Chondrocyte (in vitro differentiated cells): ENCODE measurements at regions not wholly inside any gene's neighbourhood (a gene's known extent, or its start where the extent isn't known, plus 50 kb on each side); places are given as distances from the start of the nearest gene placed in this dataset.

Experiments used
- DNase-seq: peaks from one replicate; pipeline ENCODE4 v3.0.0; 2021; ENCODE audit warnings: mixed read lengths, low spot score
- H3K27ac Mint-ChIP-seq: one replicate; pipeline ENCODE4 v1.8.0; 2021; ENCODE audit warnings: mild to moderate bottlenecking, moderate library complexity, mixed read lengths; ENCODE audit not compliant: unreplicated experiment
- H3K27me3 Mint-ChIP-seq: 2 replicates; pipeline ENCODE4 v1.8.0; 2021; ENCODE audit warnings: low read depth, mixed read lengths
- H3K36me3 Mint-ChIP-seq: 2 replicates; pipeline ENCODE4 v1.8.0; 2021; ENCODE audit warnings: low read depth, mixed read lengths
- H3K4me1 Mint-ChIP-seq: 2 replicates; pipeline ENCODE4 v1.8.0; 2021; ENCODE audit warnings: low read depth, mild to moderate bottlenecking, mixed read lengths
- H3K4me3 Mint-ChIP-seq: one replicate; pipeline ENCODE4 v1.8.0; 2021; ENCODE audit warnings: mild to moderate bottlenecking, moderate library complexity, mixed read lengths; ENCODE audit not compliant: unreplicated experiment
- H3K9me3 Mint-ChIP-seq: 2 replicates; pipeline ENCODE4 v1.8.0; 2021; ENCODE audit warnings: low read depth, mixed read lengths
- TF ChIP-seq, protein P1 (sequence below): fragments of 200-600 bp; sonication (generic); IDR thresholded peaks from 2 replicates; pipeline ENCODE4 v1.5.0; 2021; ENCODE audit warnings: antibody characterized with exemption, mild to moderate bottlenecking, moderate library complexity

DNA sequence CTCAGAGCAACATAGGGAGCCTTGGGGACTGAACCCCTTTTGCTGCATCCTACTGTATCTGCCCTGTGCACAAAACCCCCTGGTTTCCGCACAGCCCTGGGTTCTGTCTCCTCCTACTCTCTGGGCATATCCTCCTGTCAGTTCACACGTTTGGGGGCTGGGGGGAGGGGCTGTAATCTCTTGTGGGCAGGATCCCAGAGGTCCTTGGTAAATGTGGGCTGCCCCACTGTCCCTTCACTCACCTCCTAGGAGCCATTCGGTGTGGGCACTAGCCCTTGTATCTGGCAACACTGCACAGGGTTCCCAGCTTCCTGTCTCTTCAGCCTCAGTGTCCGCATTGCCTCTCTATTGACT, 271.8 kb upstream of the DMAC1 start:
- Mint-ChIP-seq H3K4me1 (no peaks in the 10 kb centered on the region), H3K27me3 (peaks cover 5% of the 10 kb centered on the region), H3K4me3 (no peak overlapping the region), H3K9me3 (peaks cover 9% of the 10 kb centered on the region), H3K27ac (no peak overlapping the region), H3K36me3 (no peaks in the 10 kb centered on the region)
- TF ChIP-seq, protein P1, sequence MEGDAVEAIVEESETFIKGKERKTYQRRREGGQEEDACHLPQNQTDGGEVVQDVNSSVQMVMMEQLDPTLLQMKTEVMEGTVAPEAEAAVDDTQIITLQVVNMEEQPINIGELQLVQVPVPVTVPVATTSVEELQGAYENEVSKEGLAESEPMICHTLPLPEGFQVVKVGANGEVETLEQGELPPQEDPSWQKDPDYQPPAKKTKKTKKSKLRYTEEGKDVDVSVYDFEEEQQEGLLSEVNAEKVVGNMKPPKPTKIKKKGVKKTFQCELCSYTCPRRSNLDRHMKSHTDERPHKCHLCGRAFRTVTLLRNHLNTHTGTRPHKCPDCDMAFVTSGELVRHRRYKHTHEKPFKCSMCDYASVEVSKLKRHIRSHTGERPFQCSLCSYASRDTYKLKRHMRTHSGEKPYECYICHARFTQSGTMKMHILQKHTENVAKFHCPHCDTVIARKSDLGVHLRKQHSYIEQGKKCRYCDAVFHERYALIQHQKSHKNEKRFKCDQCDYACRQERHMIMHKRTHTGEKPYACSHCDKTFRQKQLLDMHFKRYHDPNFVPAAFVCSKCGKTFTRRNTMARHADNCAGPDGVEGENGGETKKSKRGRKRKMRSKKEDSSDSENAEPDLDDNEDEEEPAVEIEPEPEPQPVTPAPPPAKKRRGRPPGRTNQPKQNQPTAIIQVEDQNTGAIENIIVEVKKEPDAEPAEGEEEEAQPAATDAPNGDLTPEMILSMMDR: no peak
- no peak for DNase-seq

DNA sequence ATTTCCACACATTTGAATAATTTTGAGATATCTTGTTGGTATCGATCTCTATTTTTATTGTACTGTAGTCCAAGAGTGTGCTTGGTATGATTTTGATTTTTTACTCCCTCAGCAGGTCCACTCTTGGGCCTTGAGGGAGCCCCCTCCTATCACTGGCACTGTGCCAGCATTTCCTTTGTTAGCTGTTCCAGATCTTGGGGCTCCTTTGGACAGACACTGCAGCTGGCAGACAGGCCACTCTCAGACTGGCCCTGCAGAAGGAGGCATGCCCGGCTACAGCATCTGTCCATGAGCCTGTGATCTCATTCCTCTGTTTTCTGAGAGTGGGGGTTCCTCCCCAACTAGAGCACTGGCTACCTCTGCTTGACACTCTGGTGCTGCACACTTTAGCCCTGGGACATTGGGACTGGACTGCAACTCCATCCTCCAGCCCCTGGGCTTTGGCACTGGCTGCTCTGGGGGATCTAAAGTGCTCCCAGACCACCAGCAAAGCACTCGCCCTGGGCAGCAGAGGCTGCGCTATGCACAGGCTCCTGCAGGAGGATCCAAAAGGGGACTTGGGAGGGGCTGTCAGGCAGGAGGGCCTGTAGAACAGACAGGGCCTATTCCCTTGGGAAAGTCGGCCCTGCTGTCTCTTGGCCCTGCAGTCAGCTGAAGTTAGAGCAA, 271.3 kb upstream of the DMAC1 start:
- TF ChIP-seq, protein P1: no peak
- no peak for DNase-seq
- no peaks in the 10 kb centered on the region for H3K36me3 Mint-ChIP-seq
- peaks cover 5% of the 10 kb centered on the region for H3K27me3 Mint-ChIP-seq
- no peak overlapping the region for H3K4me3 Mint-ChIP-seq
- peaks cover 9% of the 10 kb centered on the region for H3K9me3 Mint-ChIP-seq
- H3K4me1 Mint-ChIP-seq: no peaks in the 10 kb centered on the region
- no peak overlapping the region for H3K27ac Mint-ChIP-seq

DNA sequence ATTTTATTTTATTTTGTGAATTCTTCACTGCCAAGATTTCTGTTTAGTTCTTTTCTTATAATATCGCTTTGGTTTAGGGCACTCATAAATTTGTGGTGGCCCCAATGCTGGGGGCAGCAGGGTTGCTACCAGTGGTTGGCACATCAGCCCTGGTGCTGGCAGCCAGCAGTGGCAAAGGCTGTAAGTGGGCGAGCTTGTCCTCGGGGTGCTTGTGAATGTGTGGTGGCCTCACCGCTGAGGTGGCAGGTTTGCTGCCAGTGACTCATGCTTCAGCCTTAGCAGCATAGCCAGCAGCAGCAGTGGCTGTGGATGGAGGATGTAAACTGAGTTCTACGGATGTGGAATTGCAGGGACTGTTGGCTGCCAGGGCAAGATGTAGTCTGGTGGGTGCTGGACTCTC, 262.9 kb upstream of the DMAC1 start:
- TF ChIP-seq, protein P1: no peak
- H3K27me3 Mint-ChIP-seq: peaks cover 27% of the 10 kb centered on the region
- H3K4me1 Mint-ChIP-seq: no peaks in the 10 kb centered on the region
- no peak overlapping the region for H3K4me3 Mint-ChIP-seq
- H3K27ac Mint-ChIP-seq: no peak overlapping the region
- no peaks in the 10 kb centered on the region for H3K36me3 Mint-ChIP-seq
- no peak for DNase-seq
- H3K9me3 Mint-ChIP-seq: peaks cover 6% of the 10 kb centered on the region

DNA sequence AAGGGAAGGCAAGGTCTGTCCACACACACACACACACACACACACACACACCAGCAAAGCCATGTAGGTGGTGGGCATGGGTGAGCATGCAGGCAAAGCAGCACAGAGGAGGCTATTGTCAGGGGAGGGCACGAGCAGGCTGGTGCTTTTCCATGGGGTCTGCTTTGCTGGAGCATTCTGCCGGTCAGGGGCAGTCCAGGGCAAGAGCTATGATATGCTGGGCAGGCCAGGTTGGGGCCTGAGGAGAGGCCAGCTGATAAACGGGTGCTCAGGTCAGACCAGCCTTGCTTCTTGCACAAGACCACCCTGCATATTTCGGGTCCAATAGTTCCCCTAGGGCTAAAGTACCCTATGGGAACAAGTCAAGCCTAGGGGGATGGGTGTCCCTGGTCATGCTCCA, 253.9 kb upstream of the DMAC1 start:
- H3K27me3 Mint-ChIP-seq: peaks cover 3% of the 10 kb centered on the region
- TF ChIP-seq, protein P1: no peak
- DNase-seq: peak; percentile 65

DNA sequence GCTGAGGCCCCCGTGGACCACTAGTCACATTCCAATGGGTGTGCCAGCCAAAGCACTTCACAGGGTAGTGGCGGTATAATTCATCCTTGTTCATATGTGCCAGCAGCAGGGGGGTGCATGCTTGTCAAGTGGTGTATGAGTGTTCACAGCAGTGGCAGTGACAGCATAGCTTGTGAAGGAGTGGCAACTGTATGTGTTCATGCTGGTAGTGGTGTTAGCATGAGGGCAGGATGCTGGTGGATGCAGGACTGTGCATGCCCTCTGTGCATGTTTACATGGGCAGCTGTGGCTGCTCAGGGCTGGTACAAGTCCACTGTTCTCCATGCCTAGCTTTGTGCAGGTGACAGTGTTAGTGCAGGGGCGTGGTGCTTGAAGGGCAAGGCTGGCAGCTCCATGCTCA, 253.4 kb upstream of the DMAC1 start:
- Mint-ChIP-seq H3K4me3 (no peak overlapping the region), H3K4me1 (no peaks in the 10 kb centered on the region), H3K27ac (no peak overlapping the region), H3K27me3 (peaks cover 1% of the 10 kb centered on the region), H3K9me3 (peaks cover 32% of the 10 kb centered on the region), H3K36me3 (no peaks in the 10 kb centered on the region)
- DNase-seq: no peak
- TF ChIP-seq, protein P1: no peak

More for the DNA sequence above, 253.9 kb upstream of the DMAC1 start:
- no peaks in the 10 kb centered on the region for H3K4me1 Mint-ChIP-seq
- no peaks in the 10 kb centered on the region for H3K36me3 Mint-ChIP-seq
- H3K4me3 Mint-ChIP-seq: no peak overlapping the region
- no peak overlapping the region for H3K27ac Mint-ChIP-seq
- peaks cover 32% of the 10 kb centered on the region for H3K9me3 Mint-ChIP-seq
